ENCODE measurements at regions not wholly inside any gene's neighbourhood (a gene's known extent, or its start where the extent isn't known, plus 50 kb on each side); places are given as distances from the start of the nearest gene placed in this dataset.

DNA sequence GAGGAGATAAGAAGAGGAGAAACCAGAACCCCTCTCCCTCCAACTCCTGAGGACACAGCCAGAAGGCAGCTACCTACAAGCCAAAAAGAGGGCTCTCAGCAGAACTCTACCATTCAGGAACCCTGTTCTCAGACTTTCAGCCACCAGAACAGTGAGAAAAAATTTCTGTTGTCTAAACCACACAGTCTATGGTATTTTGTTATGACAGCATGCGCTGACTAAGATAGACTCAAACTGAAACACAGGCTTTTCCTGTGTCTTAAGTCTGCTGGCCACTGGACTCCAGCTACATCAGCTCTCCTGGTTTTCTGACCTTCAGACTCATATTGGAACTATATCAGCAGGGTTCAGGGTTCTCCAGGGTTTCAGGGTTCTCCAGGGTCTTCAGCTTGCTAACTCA is 126.5 kb upstream of the TNFSF4 start:
- intact Hi-C loops (cut with DNase I) = no loop called here
- Histone ChIP-seq H3K4me3 (no peak overlapping the region), H3K36me3 (no peaks in the 10 kb centered on the region), H3K27me3 (no peaks in the 10 kb centered on the region), H3K27ac (no peak overlapping the region), H3K4me1 (peaks cover 5 to 24% of the 10 kb centered on the region in 2 donors), H3K9me3 (no peaks in the 10 kb centered on the region)
- DNase-seq (no peak), ATAC-seq (no peak)
- TF ChIP-seq, protein P1, sequence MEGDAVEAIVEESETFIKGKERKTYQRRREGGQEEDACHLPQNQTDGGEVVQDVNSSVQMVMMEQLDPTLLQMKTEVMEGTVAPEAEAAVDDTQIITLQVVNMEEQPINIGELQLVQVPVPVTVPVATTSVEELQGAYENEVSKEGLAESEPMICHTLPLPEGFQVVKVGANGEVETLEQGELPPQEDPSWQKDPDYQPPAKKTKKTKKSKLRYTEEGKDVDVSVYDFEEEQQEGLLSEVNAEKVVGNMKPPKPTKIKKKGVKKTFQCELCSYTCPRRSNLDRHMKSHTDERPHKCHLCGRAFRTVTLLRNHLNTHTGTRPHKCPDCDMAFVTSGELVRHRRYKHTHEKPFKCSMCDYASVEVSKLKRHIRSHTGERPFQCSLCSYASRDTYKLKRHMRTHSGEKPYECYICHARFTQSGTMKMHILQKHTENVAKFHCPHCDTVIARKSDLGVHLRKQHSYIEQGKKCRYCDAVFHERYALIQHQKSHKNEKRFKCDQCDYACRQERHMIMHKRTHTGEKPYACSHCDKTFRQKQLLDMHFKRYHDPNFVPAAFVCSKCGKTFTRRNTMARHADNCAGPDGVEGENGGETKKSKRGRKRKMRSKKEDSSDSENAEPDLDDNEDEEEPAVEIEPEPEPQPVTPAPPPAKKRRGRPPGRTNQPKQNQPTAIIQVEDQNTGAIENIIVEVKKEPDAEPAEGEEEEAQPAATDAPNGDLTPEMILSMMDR (IDR thresholded peaks at IDR 0.05) = no peak

DNA sequence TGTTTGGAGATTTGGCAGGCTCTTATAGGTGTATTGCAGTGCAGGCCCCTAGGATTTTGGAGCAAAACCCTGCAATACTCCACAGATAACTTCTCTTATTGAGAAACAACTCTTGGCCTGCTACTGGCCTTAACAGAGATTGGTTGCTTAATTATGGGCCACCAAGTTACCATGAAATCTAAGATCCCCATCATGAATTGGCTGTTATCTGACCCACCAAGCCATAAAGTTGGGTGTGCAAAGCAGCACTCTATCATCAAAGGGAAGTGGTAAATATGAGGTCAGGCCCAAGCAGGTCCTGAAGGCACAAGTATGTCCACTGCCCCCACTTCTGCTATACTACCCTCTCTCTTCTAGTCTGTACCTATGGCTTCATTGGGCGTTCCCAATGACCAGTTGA is 130.0 kb upstream of the TNFSF4 start:
- TF ChIP-seq, protein P1 (IDR thresholded peaks at IDR 0.05) = no peak
- H3K9me3 ChIP-seq = no peaks in the 10 kb centered on the region
- ATAC-seq = no peak
- no peaks in the 10 kb centered on the region for H3K27me3 ChIP-seq
- intact Hi-C loops (cut with DNase I) = no loop called here
- H3K36me3 ChIP-seq = no peaks in the 10 kb centered on the region
- no peaks in the 10 kb centered on the region for H3K4me1 ChIP-seq
- no peak overlapping the region for H3K27ac ChIP-seq
- no peak overlapping the region for H3K4me3 ChIP-seq
- DNase-seq = no peak

DNA sequence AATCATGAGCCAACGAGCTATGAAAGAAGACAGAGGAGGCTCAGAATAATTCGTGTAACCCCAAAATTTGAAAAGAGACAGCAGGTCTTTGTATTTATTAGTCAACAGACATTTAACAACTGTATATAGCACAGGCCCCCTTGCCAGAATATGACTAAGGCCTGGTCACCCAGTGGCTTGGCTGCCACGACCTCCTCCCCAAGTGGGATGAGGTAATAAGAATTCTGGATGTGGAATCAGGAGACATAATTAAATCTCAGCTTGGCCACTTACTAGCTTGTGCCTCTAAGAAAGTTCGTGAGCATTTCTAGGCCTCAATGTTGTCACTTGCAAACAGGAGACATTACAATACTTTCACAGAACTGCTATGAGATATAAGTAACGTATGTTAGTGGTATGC is 134.2 kb upstream of the TNFSF4 start:
- TF ChIP-seq, protein P1 (IDR thresholded peaks at IDR 0.05) = no peak
- DNase-seq (no peak), ATAC-seq (peak; percentile 25)
- H3K27me3 ChIP-seq = no peaks in the 10 kb centered on the region
- no peaks in the 10 kb centered on the region for H3K4me1 ChIP-seq
- no peaks in the 10 kb centered on the region for H3K9me3 ChIP-seq
- H3K36me3 ChIP-seq = no peaks in the 10 kb centered on the region
- intact Hi-C loops (cut with DNase I) = no loop called here
- H3K27ac ChIP-seq = no peak overlapping the region
- no peak overlapping the region for H3K4me3 ChIP-seq

DNA sequence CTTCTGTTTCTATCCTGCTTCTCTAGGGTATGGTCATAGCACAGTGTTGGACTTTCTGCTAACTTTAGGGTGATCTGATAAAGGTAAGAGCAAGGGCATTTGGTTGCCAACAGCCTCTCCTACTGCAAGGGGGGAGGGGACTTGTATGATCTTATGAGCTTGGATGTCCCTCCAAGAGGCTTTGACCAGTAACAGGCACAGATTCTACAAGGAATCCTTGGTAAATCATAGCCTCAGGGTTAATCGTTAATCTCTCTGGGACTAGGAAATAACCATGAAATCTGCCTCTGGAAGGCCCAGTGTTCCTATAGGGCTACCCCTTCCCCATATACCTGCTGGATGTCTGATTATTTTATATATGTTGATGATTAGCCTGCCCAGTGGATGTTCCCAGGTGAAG is 134.8 kb upstream of the TNFSF4 start:
- H3K4me3 ChIP-seq = no peak overlapping the region
- H3K27me3 ChIP-seq = no peaks in the 10 kb centered on the region
- no peak overlapping the region for H3K27ac ChIP-seq
- ATAC-seq (no peak), DNase-seq (no peak)
- no peaks in the 10 kb centered on the region for H3K36me3 ChIP-seq
- H3K9me3 ChIP-seq = no peaks in the 10 kb centered on the region
- TF ChIP-seq, protein P1 (IDR thresholded peaks at IDR 0.05) = no peak
- no peaks in the 10 kb centered on the region for H3K4me1 ChIP-seq
- intact Hi-C loops (cut with DNase I) = no loop called here

DNA sequence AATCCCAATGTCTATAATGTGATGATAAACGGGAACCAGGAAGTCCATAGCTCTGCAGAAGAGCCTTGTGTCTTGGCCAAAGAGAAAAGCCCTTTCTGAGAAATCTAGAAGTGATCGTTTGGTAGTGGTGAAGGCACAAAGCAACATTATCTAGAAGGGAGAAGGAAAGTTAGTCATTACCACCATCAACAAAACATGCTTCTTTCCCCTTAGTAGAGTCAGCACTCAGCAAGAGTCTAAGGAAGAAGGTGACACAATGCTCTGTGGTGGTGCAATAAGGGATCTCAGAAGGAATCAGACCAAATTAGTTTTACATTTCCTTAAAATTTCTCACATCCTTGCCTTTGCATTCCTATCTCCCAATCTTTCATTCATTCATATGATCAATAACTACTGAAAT is 134.4 kb upstream of the PRDX6 start:
- Histone ChIP-seq H3K27me3 (no peaks in the 10 kb centered on the region), H3K27ac (no peak overlapping the region), H3K4me3 (no peak overlapping the region), H3K36me3 (no peaks in the 10 kb centered on the region), H3K4me1 (no peaks in the 10 kb centered on the region), H3K9me3 (no peaks in the 10 kb centered on the region)
- TF ChIP-seq, protein P1 (IDR thresholded peaks at IDR 0.05) = no peak
- intact Hi-C loops (cut with DNase I) = no loop called here
- ATAC-seq (peak; percentile 16), DNase-seq (no peak)
